HCT116 (cell line): ENCODE measurements at regions not wholly inside any gene's neighbourhood (a gene's known extent, or its start where the extent isn't known, plus 50 kb on each side); places are given as distances from the start of the nearest gene placed in this dataset.

Experiments
- ATAC-seq: fragments of 200-7000 bp; cut with Tn5 transposase; 2 replicates; pipeline ENCODE4 v1.9.1; 2020; ENCODE audit warnings: mild to moderate bottlenecking, moderate library complexity
- BruUV-seq: library from RNA; stranded (reverse); fragments of 400-500 nt; replicated peaks from 2 replicates; lab custom pipeline; 2021; lab: Mats Ljungman, UMichigan
- CTCF ChIA-PET: fragments of 300-600 bp; sonication (Branson Sonifier 250); formaldehyde crosslinking; loops from one replicate; lab custom pipeline; 2021; ENCODE audit warnings: antibody characterized with exemption; lab: Charles Lee
- POLR2A ChIA-PET: fragments of 300-600, 350-600 bp; sonication (Branson Sonifier 250); formaldehyde crosslinking; loops from one replicate; lab custom pipeline; 2021; ENCODE audit warnings: antibody characterized with exemption; lab: Charles Lee
- RAD21 ChIA-PET, 2 experiments: fragments of 300-600 bp; sonication (Branson Sonifier 250); formaldehyde crosslinking; loops; one replicate each; lab custom pipeline; 2023; ENCODE audit warnings: low total read pairs in 2 of 2; ENCODE audit not compliant: uncharacterized antibody in 2 of 2, unreplicated experiment in 2 of 2, low non-redundant PET in 1 of 2; lab: Charles Lee
- DNase-seq: peaks from one replicate; pipeline ENCODE4 v3.0.0-alpha.2; 2010; ENCODE audit warnings: low read depth, low spot score
- H2AFZ ChIP-seq: fragments of 200-600 bp; shearing (Covaris generic), sonication (generic); 2 replicates; pipeline ENCODE4 v1.6.1; 2017; ENCODE audit warnings: low read depth, mixed run types, mixed read lengths, antibody characterized with exemption, low read length; ENCODE audit not compliant: poor library complexity, severe bottlenecking
- H3K27ac ChIP-seq: 2 replicates; pipeline ENCODE4 v1.5.1; 2012; ENCODE audit warnings: low read depth, low read length
- H3K27me3 ChIP-seq: fragments of 200-600 bp; sonication (generic); 2 replicates; pipeline ENCODE4 v1.6.1; 2016; ENCODE audit warnings: mixed run types, low read length, mixed read lengths; ENCODE audit not compliant: insufficient read depth
- H3K36me3 ChIP-seq, 2 experiments: fragments of 200-500 bp in 1 of 2; fragments of 200-600 bp in 1 of 2; sonication (Bioruptor generic) in 1 of 2; sonication (generic) in 1 of 2; 2 replicates each; pipeline versions ENCODE4 v1.5.1 to v1.6.1; 2014 to 2016; ENCODE audit warnings: low read length in 2 of 2, inconsistent platforms in 1 of 2, mixed read lengths in 1 of 2, mixed run types in 1 of 2; ENCODE audit not compliant: insufficient read depth in 2 of 2, control insufficient read depth in 1 of 2
- H3K4me1 ChIP-seq, 2 experiments: fragments of 200-600 bp in 1 of 2; sonication (generic) in 1 of 2; 2 replicates each; pipeline versions ENCODE4 v1.5.1 to v1.6.1; 2012 to 2017; ENCODE audit warnings: low read length in 2 of 2, inconsistent platforms in 1 of 2, mild to moderate bottlenecking in 1 of 2, mixed read lengths in 1 of 2, mixed run types in 1 of 2, moderate library complexity in 1 of 2; ENCODE audit not compliant: insufficient read depth in 2 of 2, control insufficient read depth in 1 of 2
- H3K4me2 ChIP-seq: fragments of 200-600 bp; sonication (generic); 2 replicates; pipeline ENCODE4 v1.6.1; 2017; ENCODE audit warnings: mixed run types, low read length, mixed read lengths
- H3K4me3 ChIP-seq, 2 experiments: fragments of 200-600 bp in 1 of 2; sonication (generic) in 1 of 2; replicated peaks in 1 of 2; 2 replicates each; pipeline ENCODE4 v1.5.1; 2011 to 2016; ENCODE audit warnings: low read length in 2 of 2, control low read depth in 1 of 2, low read depth in 1 of 2, mild to moderate bottlenecking in 1 of 2, mixed read lengths in 1 of 2, mixed run types in 1 of 2
- H3K79me2 ChIP-seq: fragments of 200-600 bp; sonication (generic); 2 replicates; pipeline ENCODE4 v1.6.1; 2017; ENCODE audit warnings: mild to moderate bottlenecking, mixed run types, low read length, moderate library complexity, mixed read lengths; ENCODE audit not compliant: insufficient read depth
- H3K9ac ChIP-seq: fragments of 200-600 bp; sonication (generic); 2 replicates; pipeline ENCODE4 v1.6.1; 2016; ENCODE audit warnings: low read length, mixed read lengths
- H3K9me2 ChIP-seq: fragments of 200-600 bp; sonication (generic), shearing (Covaris generic); 2 replicates; pipeline ENCODE4 v1.6.1; 2017; ENCODE audit warnings: mixed run types, mild to moderate bottlenecking, moderate library complexity; ENCODE audit not compliant: insufficient read depth
- H3K9me3 ChIP-seq, 2 experiments: fragments of 200-500 bp in 1 of 2; fragments of 200-600 bp in 1 of 2; sonication (Bioruptor generic) in 1 of 2; sonication (generic) in 1 of 2; 2 replicates each; pipeline ENCODE4 v1.6.1; 2014 to 2017; ENCODE audit warnings: low read length in 2 of 2, mixed read lengths in 2 of 2, inconsistent platforms in 1 of 2, low read depth in 1 of 2, mild to moderate bottlenecking in 1 of 2, mixed run types in 1 of 2, moderate library complexity in 1 of 2; ENCODE audit not compliant: control insufficient read depth in 1 of 2, insufficient read depth in 1 of 2
- H4K20me1 ChIP-seq: fragments of 200-600 bp; sonication (generic), shearing (Covaris generic); 2 replicates; pipeline ENCODE4 v1.6.1; 2017; ENCODE audit warnings: mixed run types, mild to moderate bottlenecking, moderate library complexity; ENCODE audit not compliant: insufficient read depth
- CBX3 ChIP-seq: IDR thresholded peaks from 2 replicates; pipeline ENCODE4 v1.6.1; 2012; ENCODE audit warnings: low read depth
- CEBPB ChIP-seq: IDR thresholded peaks from 2 replicates; pipeline ENCODE4 v1.6.1; 2012; ENCODE audit warnings: low read depth
- EGR1 ChIP-seq: IDR thresholded peaks from 2 replicates; pipeline ENCODE4 v1.6.1; 2012; ENCODE audit warnings: low read depth
- ELF1 ChIP-seq: IDR thresholded peaks from 2 replicates; pipeline ENCODE4 v1.6.1; 2012; ENCODE audit warnings: low read depth, borderline replicate concordance
- EZH2phosphoT487 ChIP-seq: fragments of 200-600 bp; IDR thresholded peaks from 2 replicates; pipeline ENCODE4 v1.6.1; 2018; ENCODE audit warnings: antibody characterized with exemption, borderline replicate concordance
- JUND ChIP-seq: IDR thresholded peaks from 2 replicates; pipeline ENCODE4 v1.6.1; 2012
- POLR2A ChIP-seq: IDR thresholded peaks from 2 replicates; pipeline ENCODE4 v1.7.0; 2011; ENCODE audit warnings: borderline replicate concordance; ENCODE audit not compliant: insufficient read depth, insufficient read length; ENCODE audit errors: extremely low read depth
- POLR2AphosphoS5 ChIP-seq: IDR thresholded peaks from 2 replicates; pipeline ENCODE4 v1.6.1; 2011; ENCODE audit warnings: mild to moderate bottlenecking, low read depth, low read length, moderate library complexity
- SRF ChIP-seq: IDR thresholded peaks from 2 replicates; pipeline ENCODE4 v1.6.1; 2012; ENCODE audit warnings: low read depth
- TCF7L2 ChIP-seq: IDR thresholded peaks from 2 replicates; pipeline ENCODE4 v1.7.0; 2011; ENCODE audit warnings: borderline replicate concordance, inconsistent platforms; ENCODE audit not compliant: insufficient read depth, insufficient read length; ENCODE audit errors: extremely low read depth
- ZNF274 ChIP-seq: fragments of 200-500 bp; sonication (Bioruptor generic); IDR thresholded peaks from 2 replicates; pipeline ENCODE4 v1.6.1; 2014; ENCODE audit warnings: mild to moderate bottlenecking, low read depth, low read length, inconsistent platforms
- intact Hi-C: fragments of 100-400 bp; cut with micrococcal nuclease; formaldehyde crosslinking; loops from 2 replicates; pipeline ENCODE4 v1.10.0; 2022
- TF ChIP-seq, protein P1 (sequence below): IDR thresholded peaks from 2 replicates; pipeline ENCODE4 v1.6.1; 2012; ENCODE audit warnings: low read depth
- TF ChIP-seq, protein P2 (sequence below): IDR thresholded peaks from 2 replicates; pipeline ENCODE4 v1.6.1; 2012
- TF ChIP-seq, protein P3 (sequence below): IDR thresholded peaks from 2 replicates; pipeline ENCODE4 v1.6.1; 2011; ENCODE audit warnings: mild to moderate bottlenecking, low read length, moderate library complexity; ENCODE audit not compliant: insufficient replicate concordance; ENCODE audit errors: extremely low read depth
- TF ChIP-seq, protein P4 (sequence below): IDR thresholded peaks from 2 replicates; pipeline ENCODE4 v1.6.1; 2012

DNA sequence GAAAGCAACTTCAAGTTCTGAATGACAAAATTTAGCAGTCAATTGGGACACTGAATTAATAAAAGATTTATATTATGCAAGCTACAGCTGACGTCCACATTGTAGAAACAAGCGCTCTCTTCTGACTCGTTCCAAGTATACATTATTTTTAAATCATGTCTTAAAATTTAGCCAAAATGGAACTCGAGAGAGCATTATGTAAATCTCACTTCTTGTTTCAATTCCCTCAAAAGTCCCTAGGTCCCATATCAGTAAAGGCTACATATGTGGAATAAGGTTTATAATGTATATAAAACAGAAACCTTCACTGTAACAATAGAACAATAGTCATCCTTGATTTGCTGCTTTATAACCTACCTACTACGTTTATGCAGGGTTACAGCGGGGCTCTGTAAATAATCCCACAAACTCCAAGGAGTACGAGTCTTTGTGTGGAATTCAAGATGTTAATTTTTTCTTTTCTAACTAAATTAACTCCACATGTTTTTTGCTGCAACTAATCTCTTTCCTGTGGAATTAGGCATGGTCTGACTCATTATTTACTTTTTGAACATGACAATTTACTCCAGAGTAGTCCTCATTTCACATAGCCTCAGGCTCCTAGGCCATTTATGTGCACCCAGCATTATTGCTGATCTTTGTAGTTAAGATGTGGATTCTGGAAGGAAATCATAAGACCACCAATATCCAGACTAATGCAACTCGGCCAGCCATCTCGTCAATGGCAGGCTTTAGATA, 785.1 kb downstream of the LTN1 start:
- Histone ChIP-seq H3K27ac (no peak overlapping the region), H3K79me2 (no peaks in the 10 kb centered on the region), H3K4me3 (no peak overlapping the region), H3K4me1 (no peaks in the 10 kb centered on the region), H3K9ac (no peak overlapping the region), H3K36me3 (no peaks in the 10 kb centered on the region), H3K9me3 (peaks cover 11 to 41% of the 10 kb centered on the region in 2 experiments), H3K27me3 (no peaks in the 10 kb centered on the region), H3K4me2 (no peak overlapping the region), H2AFZ (no peak overlapping the region), H4K20me1 (no peaks in the 10 kb centered on the region), H3K9me2 (no peaks in the 10 kb centered on the region)
- ATAC-seq: no peak
- ChIA-PET POLR2A (no interaction called here), CTCF (no interaction called here), RAD21 (no interaction called here)
- no TSS peak for BruUV-seq
- TF ChIP-seq, protein P1, sequence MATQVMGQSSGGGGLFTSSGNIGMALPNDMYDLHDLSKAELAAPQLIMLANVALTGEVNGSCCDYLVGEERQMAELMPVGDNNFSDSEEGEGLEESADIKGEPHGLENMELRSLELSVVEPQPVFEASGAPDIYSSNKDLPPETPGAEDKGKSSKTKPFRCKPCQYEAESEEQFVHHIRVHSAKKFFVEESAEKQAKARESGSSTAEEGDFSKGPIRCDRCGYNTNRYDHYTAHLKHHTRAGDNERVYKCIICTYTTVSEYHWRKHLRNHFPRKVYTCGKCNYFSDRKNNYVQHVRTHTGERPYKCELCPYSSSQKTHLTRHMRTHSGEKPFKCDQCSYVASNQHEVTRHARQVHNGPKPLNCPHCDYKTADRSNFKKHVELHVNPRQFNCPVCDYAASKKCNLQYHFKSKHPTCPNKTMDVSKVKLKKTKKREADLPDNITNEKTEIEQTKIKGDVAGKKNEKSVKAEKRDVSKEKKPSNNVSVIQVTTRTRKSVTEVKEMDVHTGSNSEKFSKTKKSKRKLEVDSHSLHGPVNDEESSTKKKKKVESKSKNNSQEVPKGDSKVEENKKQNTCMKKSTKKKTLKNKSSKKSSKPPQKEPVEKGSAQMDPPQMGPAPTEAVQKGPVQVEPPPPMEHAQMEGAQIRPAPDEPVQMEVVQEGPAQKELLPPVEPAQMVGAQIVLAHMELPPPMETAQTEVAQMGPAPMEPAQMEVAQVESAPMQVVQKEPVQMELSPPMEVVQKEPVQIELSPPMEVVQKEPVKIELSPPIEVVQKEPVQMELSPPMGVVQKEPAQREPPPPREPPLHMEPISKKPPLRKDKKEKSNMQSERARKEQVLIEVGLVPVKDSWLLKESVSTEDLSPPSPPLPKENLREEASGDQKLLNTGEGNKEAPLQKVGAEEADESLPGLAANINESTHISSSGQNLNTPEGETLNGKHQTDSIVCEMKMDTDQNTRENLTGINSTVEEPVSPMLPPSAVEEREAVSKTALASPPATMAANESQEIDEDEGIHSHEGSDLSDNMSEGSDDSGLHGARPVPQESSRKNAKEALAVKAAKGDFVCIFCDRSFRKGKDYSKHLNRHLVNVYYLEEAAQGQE: no peak
- no peak for TF ChIP-seq EZH2phosphoT487
- intact Hi-C loops: no loop called here
- DNase-seq: no peak

DNA sequence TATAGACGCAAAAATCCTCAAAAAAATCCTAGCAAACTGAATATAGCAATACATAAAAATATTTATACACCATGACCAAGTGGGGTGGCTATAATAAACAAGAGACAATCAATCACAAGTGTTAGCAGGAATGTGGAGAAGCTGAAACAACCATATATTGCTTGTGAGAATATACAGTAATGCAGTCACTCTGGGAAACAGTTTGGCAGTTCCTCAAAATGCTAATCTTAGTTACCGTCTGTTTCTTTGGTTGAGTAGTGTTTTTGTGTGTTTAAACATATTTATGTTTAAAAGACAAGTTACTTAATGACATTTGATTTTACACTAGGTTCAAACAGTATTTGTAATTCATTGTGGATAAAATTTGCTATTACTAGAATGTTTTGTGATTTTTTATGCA, 792.0 kb downstream of the LTN1 start:
- Histone ChIP-seq H3K27ac (no peak overlapping the region), H4K20me1 (no peaks in the 10 kb centered on the region), H3K9me2 (no peaks in the 10 kb centered on the region), H3K9me3 (peaks cover 15 to 24% of the 10 kb centered on the region in 2 experiments), H3K36me3 (no peaks in the 10 kb centered on the region), H3K4me3 (no peak overlapping the region), H3K4me1 (no peaks in the 10 kb centered on the region), H2AFZ (no peak overlapping the region), H3K9ac (no peak overlapping the region), H3K27me3 (no peaks in the 10 kb centered on the region), H3K79me2 (no peaks in the 10 kb centered on the region), H3K4me2 (no peak overlapping the region)
- ChIA-PET CTCF (no interaction called here), RAD21 (no interaction called here), POLR2A (no interaction called here)
- intact Hi-C loops: no loop called here
- TF ChIP-seq ELF1 (no peak), TCF7L2 (no peak), EGR1 (no peak), CEBPB (no peak), ZNF274 (no peak), SRF (no peak), CBX3 (no peak), POLR2A (no peak), EZH2phosphoT487 (no peak), JUND (no peak), POLR2AphosphoS5 (no peak)
- TF ChIP-seq, protein P2, sequence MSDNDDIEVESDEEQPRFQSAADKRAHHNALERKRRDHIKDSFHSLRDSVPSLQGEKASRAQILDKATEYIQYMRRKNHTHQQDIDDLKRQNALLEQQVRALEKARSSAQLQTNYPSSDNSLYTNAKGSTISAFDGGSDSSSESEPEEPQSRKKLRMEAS: no peak
- TF ChIP-seq, protein P3, sequence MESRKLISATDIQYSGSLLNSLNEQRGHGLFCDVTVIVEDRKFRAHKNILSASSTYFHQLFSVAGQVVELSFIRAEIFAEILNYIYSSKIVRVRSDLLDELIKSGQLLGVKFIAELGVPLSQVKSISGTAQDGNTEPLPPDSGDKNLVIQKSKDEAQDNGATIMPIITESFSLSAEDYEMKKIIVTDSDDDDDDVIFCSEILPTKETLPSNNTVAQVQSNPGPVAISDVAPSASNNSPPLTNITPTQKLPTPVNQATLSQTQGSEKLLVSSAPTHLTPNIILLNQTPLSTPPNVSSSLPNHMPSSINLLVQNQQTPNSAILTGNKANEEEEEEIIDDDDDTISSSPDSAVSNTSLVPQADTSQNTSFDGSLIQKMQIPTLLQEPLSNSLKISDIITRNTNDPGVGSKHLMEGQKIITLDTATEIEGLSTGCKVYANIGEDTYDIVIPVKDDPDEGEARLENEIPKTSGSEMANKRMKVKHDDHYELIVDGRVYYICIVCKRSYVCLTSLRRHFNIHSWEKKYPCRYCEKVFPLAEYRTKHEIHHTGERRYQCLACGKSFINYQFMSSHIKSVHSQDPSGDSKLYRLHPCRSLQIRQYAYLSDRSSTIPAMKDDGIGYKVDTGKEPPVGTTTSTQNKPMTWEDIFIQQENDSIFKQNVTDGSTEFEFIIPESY: no peak
- TF ChIP-seq, protein P4, sequence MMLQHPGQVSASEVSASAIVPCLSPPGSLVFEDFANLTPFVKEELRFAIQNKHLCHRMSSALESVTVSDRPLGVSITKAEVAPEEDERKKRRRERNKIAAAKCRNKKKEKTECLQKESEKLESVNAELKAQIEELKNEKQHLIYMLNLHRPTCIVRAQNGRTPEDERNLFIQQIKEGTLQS: no peak
- no TSS peak for BruUV-seq
- DNase-seq: no peak
- no peak for ATAC-seq
